HFFc6 (cell line): ENCODE measurements at regions not wholly inside any gene's neighbourhood (a gene's known extent, or its start where the extent isn't known, plus 50 kb on each side); places are given as distances from the start of the nearest gene placed in this dataset.

Experiments
- DNase-seq: peaks from one replicate; pipeline ENCODE4 v3.0.0-alpha.2; 2018
- H3K27ac Mint-ChIP-seq: 2 replicates; pipeline ENCODE4 v1.8.0; 2020; ENCODE audit warnings: mild to moderate bottlenecking, mixed read lengths
- H3K27me3 Mint-ChIP-seq: 2 replicates; pipeline ENCODE4 v1.8.0; 2021; ENCODE audit warnings: mild to moderate bottlenecking, moderate library complexity, mixed read lengths; ENCODE audit not compliant: insufficient read depth
- H3K36me3 Mint-ChIP-seq: 2 replicates; pipeline ENCODE4 v1.8.0; 2021; ENCODE audit warnings: low read depth, mixed read lengths
- H3K4me1 Mint-ChIP-seq: 2 replicates; pipeline ENCODE4 v1.8.0; 2020; ENCODE audit warnings: low read depth, mixed read lengths
- H3K4me3 Mint-ChIP-seq: 2 replicates; pipeline ENCODE4 v1.8.0; 2020; ENCODE audit warnings: mild to moderate bottlenecking, moderate library complexity, mixed read lengths
- H3K9me3 Mint-ChIP-seq: 2 replicates; pipeline ENCODE4 v1.8.0; 2020; ENCODE audit warnings: mild to moderate bottlenecking, mixed read lengths
- CTCF ChIP-seq: fragments of 200-600 bp; sonication (generic); IDR thresholded peaks from 2 replicates; pipeline ENCODE4 v1.5.0; 2021; ENCODE audit warnings: antibody characterized with exemption, mild to moderate bottlenecking

- Mint-ChIP-seq H3K27me3 (no peaks in the 10 kb centered on the region), H3K9me3 (peaks cover 17% of the 10 kb centered on the region), H3K27ac (no peak overlapping the region), H3K36me3 (no peaks in the 10 kb centered on the region), H3K4me3 (no peak overlapping the region), H3K4me1 (no peaks in the 10 kb centered on the region)
- no peak for TF ChIP-seq CTCF
- DNase-seq: no peak
Observed at GRCh38 chr10:90560331-90560730, 297.5 kb downstream of the HTR7 start.

GRCh38 chr10:90561666-90562065 is 296.2 kb downstream of the HTR7 start:
- Mint-ChIP-seq H3K9me3 (peaks cover 17% of the 10 kb centered on the region), H3K27ac (no peak overlapping the region), H3K36me3 (no peaks in the 10 kb centered on the region), H3K4me1 (no peaks in the 10 kb centered on the region), H3K27me3 (no peaks in the 10 kb centered on the region), H3K4me3 (no peak overlapping the region)
- DNase-seq: no peak
- no peak for TF ChIP-seq CTCF

- Mint-ChIP-seq H3K27ac (no peak overlapping the region), H3K27me3 (no peaks in the 10 kb centered on the region)
- no peak for TF ChIP-seq CTCF
Observed at GRCh38 chr10:90571481-90572258, 286.2 kb downstream of the HTR7 start.

GRCh38 chr10:90575125-90575524 is 282.7 kb downstream of the HTR7 start:
- Mint-ChIP-seq H3K27ac (no peak overlapping the region), H3K4me1 (no peaks in the 10 kb centered on the region), H3K27me3 (no peaks in the 10 kb centered on the region), H3K36me3 (no peaks in the 10 kb centered on the region), H3K4me3 (no peak overlapping the region), H3K9me3 (peaks cover 16% of the 10 kb centered on the region)
- TF ChIP-seq CTCF: no peak
- DNase-seq: no peak

More at GRCh38 chr10:90571481-90572258, 286.2 kb downstream of the HTR7 start:
- no peaks in the 10 kb centered on the region for H3K4me1 Mint-ChIP-seq
- H3K4me3 Mint-ChIP-seq: no peak overlapping the region
- H3K9me3 Mint-ChIP-seq: peaks cover 10% of the 10 kb centered on the region
- DNase-seq: no peak
- no peaks in the 10 kb centered on the region for H3K36me3 Mint-ChIP-seq

- no peak for TF ChIP-seq CTCF
- no peak for DNase-seq
- no peaks in the 10 kb centered on the region for H3K4me1 Mint-ChIP-seq
Observed at GRCh38 chr10:90577569-90577968, 280.3 kb downstream of the HTR7 start.

More at GRCh38 chr10:90577569-90577968, 280.3 kb downstream of the HTR7 start:
- no peak overlapping the region for H3K27ac Mint-ChIP-seq
- H3K4me3 Mint-ChIP-seq: no peak overlapping the region
- H3K36me3 Mint-ChIP-seq: no peaks in the 10 kb centered on the region
- peaks cover 11% of the 10 kb centered on the region for H3K9me3 Mint-ChIP-seq
- H3K27me3 Mint-ChIP-seq: no peaks in the 10 kb centered on the region
